ENCODE measurements at regions not wholly inside any gene's neighbourhood (a gene's known extent, or its start where the extent isn't known, plus 50 kb on each side); places are given as distances from the start of the nearest gene placed in this dataset.

DNA sequence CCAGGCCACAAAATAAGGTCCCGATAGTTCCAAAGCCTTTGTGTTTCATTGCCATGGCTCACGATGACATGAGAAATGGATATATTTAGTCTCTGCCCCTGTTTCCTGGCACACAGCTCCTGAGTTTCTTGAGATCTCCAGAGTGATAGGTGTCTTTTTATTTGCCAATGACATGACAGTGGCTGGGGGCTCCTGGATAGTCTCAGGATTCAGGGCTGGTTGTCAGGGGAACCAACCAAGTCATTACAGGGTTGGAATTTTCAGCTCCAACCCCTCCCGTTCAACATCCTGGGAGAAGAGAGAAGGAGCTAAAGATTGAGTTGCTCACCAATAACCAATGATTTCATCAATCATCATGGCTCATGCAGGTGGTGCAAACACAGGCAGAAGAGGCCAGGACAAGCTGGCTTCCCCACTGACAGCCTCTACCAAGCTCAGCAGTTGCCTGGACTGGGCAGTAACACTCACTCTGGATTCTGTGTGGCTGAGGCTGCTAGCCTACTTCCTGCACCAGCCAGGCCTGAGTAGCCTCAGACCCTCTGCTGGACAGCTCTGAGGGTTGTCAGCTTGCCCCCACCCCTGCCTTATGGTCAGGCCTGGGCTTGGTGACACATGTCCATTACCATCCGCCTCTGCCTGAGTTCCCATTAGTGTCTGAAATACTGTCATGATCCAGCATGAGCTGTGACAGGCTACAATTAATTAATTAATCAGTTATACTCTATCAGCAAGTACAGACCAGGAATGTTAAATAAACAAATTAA lies 534.4 kb upstream of the CDH5 start:
- Histone ChIP-seq H3K4me3 (ENCODE audit: low read depth, low read length) (no peak overlapping the region), H3K36me3 (ENCODE audit: control insufficient read depth, insufficient read depth, low read length) (no peaks in the 10 kb centered on the region), H3K27me3 (ENCODE audit: control insufficient read depth, insufficient read depth, low read length) (no peaks in the 10 kb centered on the region)
- TF ChIP-seq, protein P1, sequence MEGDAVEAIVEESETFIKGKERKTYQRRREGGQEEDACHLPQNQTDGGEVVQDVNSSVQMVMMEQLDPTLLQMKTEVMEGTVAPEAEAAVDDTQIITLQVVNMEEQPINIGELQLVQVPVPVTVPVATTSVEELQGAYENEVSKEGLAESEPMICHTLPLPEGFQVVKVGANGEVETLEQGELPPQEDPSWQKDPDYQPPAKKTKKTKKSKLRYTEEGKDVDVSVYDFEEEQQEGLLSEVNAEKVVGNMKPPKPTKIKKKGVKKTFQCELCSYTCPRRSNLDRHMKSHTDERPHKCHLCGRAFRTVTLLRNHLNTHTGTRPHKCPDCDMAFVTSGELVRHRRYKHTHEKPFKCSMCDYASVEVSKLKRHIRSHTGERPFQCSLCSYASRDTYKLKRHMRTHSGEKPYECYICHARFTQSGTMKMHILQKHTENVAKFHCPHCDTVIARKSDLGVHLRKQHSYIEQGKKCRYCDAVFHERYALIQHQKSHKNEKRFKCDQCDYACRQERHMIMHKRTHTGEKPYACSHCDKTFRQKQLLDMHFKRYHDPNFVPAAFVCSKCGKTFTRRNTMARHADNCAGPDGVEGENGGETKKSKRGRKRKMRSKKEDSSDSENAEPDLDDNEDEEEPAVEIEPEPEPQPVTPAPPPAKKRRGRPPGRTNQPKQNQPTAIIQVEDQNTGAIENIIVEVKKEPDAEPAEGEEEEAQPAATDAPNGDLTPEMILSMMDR (IDR thresholded peaks at IDR 0.05; ENCODE audit: insufficient read depth, low read length, severe bottlenecking): no peak
- DNase-seq (ENCODE audit: low read depth) (no peak), FAIRE-seq (peak; percentile 13)

DNA sequence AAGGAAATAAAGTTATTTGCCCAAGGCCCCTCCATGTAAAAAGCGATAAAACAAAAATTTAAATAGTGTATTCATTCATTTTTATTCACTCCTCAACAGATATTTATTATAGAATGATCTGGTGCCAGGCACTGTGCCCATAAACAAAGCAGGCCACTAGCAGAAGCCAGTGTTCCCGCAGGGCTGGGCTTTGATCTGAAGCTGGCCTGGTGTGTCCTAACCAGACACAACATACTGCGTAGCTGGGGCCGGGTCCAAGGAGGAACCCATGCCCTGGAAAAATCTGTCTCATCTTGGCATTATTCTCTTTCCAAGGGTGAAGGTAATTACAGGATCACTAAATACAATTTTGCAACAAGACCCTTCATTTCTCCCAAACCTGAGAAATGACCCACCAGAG lies 537.4 kb upstream of the CDH5 start:
- DNase-seq (ENCODE audit: low read depth) (no peak), FAIRE-seq (no peak)
- TF ChIP-seq, protein P1 (IDR thresholded peaks at IDR 0.05; ENCODE audit: insufficient read depth, low read length, severe bottlenecking): no peak
- Histone ChIP-seq H3K4me3 (ENCODE audit: low read depth, low read length) (no peak overlapping the region), H3K36me3 (ENCODE audit: control insufficient read depth, insufficient read depth, low read length) (no peaks in the 10 kb centered on the region), H3K27me3 (ENCODE audit: control insufficient read depth, insufficient read depth, low read length) (no peaks in the 10 kb centered on the region)

DNA sequence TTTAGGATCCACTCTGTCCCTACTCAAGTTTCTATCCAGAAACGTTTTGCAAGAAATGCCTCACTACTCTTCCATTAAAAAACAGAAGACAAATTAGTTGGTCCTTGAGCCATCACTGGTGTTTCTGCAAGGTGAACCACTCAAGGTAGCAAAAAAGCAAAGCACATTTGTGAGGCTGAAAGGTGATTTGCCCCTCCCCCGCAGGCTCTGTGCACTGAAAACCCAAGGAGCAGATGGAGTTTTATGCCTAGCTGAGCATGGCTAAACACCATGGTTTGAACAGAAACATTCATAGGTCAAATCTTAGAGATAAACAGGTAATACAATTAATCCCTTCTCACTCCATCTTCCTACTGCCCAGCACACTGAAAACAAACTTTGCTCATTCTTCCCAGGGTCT lies 538.2 kb upstream of the CDH5 start:
- Histone ChIP-seq H3K4me3 (ENCODE audit: low read depth, low read length) (no peak overlapping the region), H3K27me3 (ENCODE audit: control insufficient read depth, insufficient read depth, low read length) (no peaks in the 10 kb centered on the region), H3K36me3 (ENCODE audit: control insufficient read depth, insufficient read depth, low read length) (no peaks in the 10 kb centered on the region)
- TF ChIP-seq, protein P1 (IDR thresholded peaks at IDR 0.05; ENCODE audit: insufficient read depth, low read length, severe bottlenecking): no peak
- FAIRE-seq (no peak), DNase-seq (ENCODE audit: low read depth) (no peak)

DNA sequence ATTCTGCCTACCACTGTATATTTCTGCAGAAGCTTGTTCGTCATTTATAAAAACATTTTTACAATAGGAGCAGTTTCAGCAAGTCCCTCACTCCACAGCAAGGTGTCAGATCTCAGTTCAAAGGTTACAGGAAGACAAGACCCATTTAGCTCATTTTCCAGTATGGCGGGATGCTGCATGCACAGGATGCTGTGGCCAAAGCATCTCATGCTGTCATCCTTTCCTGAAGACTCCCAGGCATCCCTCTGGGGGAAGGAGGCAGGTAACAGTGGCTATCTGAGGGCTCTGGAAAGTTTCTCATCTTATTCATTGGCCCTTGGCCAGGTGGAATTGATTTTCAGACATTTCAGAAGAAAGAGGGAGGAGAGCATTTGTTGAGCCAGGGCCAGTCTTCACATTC lies 539.3 kb upstream of the CDH5 start:
- TF ChIP-seq, protein P1 (IDR thresholded peaks at IDR 0.05; ENCODE audit: insufficient read depth, low read length, severe bottlenecking): no peak
- Histone ChIP-seq H3K36me3 (ENCODE audit: control insufficient read depth, insufficient read depth, low read length) (no peaks in the 10 kb centered on the region), H3K27me3 (ENCODE audit: control insufficient read depth, insufficient read depth, low read length) (no peaks in the 10 kb centered on the region), H3K4me3 (ENCODE audit: low read depth, low read length) (no peak overlapping the region)
- FAIRE-seq (peak; percentile 28), DNase-seq (ENCODE audit: low read depth) (no peak)

DNA sequence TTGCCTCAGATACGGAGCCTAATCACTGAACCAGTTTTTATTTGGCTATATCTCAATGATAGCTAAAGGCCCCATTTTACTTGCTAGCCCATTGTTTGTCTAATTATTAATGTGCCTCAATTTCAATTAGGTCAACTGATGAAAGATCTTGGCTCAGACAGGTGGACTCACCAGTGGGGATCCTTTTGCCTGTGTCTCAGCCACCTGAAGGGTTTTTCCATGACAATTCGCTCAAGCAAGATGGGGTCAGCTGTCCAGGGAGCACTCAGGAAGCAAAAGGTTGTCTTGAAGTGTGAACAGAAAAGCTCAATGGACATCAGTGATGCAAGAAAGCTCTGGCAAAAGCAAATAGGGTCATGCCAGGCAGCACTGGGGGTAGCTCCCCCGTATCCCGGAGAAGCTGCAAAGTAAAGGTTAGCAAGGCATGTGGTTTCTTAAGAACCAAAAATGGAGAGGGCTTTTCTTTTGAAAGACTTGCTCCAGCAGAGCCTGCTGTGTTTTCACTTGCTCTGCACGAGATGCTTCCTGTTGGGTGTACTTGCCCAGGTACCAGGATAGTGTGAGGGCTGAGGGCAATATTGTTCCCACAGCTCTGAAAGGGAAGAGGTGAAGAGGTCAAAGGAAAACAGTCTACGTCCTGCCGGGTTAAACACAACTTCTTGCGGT lies 541.2 kb upstream of the CDH5 start:
- H3K4me3 ChIP-seq (ENCODE audit: low read depth, low read length): no peak overlapping the region
- no peaks in the 10 kb centered on the region for H3K27me3 ChIP-seq (ENCODE audit: control insufficient read depth, insufficient read depth, low read length)
- H3K36me3 ChIP-seq (ENCODE audit: control insufficient read depth, insufficient read depth, low read length): no peaks in the 10 kb centered on the region
- FAIRE-seq (no peak), DNase-seq (ENCODE audit: low read depth) (no peak)
- TF ChIP-seq, protein P1 (IDR thresholded peaks at IDR 0.05; ENCODE audit: insufficient read depth, low read length, severe bottlenecking): no peak

All from bronchial epithelial cell (primary cell).